ENCODE measurements at regions not wholly inside any gene's neighbourhood (a gene's known extent, or its start where the extent isn't known, plus 50 kb on each side); places are given as distances from the start of the nearest gene placed in this dataset.

GRCh38 chr7:13518738-13519137 is 470.7 kb downstream of the ETV1 start:
- DNase-seq: no peak

- DNase-seq: no peak
Observed at GRCh38 chr7:13524076-13524475, 465.4 kb downstream of the ETV1 start.

GRCh38 chr7:13532028-13532753 is 457.3 kb downstream of the ETV1 start:
- DNase-seq: no peak

- DNase-seq: no peak
Observed at GRCh38 chr7:13538669-13539068, 450.8 kb downstream of the ETV1 start.

GRCh38 chr7:13540429-13540828 is 449.0 kb downstream of the ETV1 start:
- DNase-seq: no peak

GRCh38 chr7:13541326-13541725 is 448.1 kb downstream of the ETV1 start:
- DNase-seq: no peak

DNA sequence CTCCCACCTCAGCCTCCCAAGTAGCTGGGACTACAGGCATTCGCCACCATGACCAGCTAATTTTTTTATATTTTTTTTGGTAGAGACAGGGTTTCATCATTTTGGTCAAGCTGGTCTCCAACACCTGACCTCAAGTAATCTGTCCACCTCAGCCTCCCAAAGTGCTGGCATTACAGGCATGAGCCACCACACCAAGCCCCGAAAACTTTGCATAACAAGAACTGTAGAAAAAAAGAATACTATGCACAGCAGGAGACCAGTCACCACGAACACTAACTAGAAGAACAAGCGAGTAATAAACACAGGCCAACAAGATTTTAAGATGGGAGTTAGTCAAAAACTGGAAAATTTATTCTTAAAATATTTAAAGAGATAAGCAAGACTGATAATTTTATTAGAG is 447.0 kb downstream of the ETV1 start:
- DNase-seq: no peak

DNA sequence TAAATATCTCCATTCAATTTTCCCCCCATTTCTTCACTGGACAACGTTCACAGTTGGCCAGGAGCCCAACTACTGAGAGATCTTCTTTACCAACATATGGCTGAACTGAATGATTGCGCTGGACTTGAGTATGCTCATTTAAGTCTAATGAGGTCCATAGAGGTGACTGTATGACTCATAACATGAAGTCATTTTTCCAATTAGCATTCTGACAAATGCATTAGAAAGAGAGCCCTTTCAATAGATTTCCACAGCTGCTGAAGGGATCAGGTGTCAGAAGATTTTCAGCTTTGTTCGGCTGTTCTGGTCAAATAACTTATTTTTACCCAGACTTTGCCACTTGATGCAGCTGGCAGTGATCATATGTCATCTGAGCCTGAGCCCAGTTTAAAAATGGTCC is 438.0 kb downstream of the ETV1 start:
- peak; percentile 54 for DNase-seq

- DNase-seq: no peak
Observed at GRCh38 chr7:13560441-13560840, 429.0 kb downstream of the ETV1 start.

DNA sequence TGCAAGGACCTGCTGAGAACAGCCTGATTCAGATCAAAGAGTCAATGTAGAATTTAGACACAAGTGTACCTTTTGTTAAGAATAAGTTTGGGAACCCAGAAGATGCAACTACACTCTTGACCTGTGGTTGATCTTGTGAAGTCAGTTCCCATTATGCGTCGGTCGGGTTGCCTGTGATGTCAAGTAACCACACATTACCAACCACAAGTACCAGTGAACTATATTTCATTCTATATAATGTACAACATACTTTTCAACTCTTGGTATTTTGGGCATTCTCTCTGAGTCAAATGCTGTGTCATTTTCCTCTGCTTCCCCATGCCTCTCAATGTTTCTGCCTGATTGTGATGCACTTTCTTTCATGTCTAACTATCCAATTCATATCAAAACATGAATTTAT is 426.2 kb downstream of the ETV1 start:
- DNase-seq: no peak

DNA sequence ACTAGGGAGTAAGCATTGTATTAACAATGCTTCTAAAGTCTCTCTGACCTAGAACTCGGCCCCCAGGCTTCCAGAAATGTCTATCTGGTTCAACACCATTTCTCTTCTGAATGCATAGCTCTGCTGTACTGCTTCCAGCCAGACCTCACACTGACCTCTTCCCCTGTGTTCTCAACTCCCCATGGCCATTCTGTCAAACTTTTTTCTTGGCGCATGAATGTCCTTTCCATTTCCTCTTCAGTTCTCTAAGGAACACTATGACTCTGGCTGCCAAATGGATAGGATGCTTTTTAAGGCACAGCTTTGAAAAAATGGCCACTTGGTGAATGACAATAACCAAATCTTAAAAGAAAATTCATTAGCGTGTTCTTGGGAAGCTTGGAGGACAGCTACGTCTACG is 425.8 kb downstream of the ETV1 start:
- DNase-seq: no peak

GRCh38 chr7:13577566-13578145 is 411.8 kb downstream of the ETV1 start:
- DNase-seq: no peak

- no peak for DNase-seq
Observed at GRCh38 chr7:13578294-13578693, 411.2 kb downstream of the ETV1 start.

GRCh38 chr7:13581097-13581496 is 408.4 kb downstream of the ETV1 start:
- no peak for DNase-seq

DNA sequence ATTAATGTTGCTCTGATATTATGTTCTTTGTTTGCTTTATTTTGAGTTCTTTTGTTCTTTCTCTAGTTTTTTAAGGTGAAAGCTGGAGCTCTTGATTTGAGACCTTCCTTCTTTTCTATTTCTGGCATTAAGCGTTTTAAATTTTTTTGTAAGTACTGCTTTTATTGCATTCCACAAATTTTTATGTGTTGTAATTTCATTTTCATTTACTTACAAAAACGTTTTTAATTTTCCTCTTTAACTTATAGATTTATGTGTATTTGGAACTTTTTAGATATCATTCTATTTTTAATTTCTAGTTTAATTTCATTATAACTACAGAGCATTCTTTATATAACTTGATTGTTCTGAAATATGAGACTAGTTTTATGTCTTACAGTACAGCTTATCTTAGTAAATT is 395.6 kb downstream of the ETV1 start:
- DNase-seq: no peak

GRCh38 chr7:13602036-13602435 is 387.4 kb downstream of the ETV1 start:
- no peak for DNase-seq

DNA sequence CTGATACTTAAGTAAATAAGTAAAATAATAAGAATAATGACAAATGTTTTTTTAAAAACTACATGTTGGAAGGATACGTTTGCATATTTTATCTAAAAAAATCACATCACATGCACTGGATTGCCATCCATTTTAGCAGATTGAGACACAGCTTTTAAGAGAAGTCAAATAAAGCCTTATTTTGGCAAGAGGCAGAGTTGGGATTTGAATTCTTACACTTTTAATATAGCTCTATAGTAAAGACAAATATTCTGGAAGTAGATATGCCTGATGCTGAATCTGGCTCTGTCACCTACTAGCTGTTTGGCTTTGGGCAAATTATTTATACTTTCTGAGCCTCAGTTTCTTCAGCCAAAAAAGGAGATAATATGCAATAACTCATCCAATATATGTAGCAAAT is 386.4 kb downstream of the ETV1 start:
- DNase-seq: no peak

DNA sequence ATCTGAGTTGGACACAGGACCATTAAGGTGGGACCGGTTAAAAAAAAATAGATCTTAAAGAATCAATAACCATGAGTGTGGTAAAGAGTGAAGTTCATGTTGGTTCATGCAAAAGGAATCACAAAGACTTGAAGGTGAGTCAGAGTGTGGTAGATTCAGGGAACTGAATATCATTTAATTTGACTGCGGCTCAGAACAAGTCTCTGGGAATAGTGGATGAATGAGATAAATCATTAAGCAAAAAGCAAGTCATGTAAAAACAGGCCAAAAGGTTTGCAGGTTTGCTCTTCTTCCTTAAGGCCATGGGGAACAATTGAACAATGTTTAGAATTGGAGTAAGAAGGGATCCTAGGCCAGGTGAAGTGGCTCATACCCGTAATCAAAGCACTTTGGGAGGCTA is 385.8 kb downstream of the ETV1 start:
- DNase-seq: no peak

- no peak for DNase-seq
Observed at GRCh38 chr7:13604178-13604577, 385.3 kb downstream of the ETV1 start.

- DNase-seq: no peak
Observed at GRCh38 chr7:13610372-13610771, 379.1 kb downstream of the ETV1 start.

DNA sequence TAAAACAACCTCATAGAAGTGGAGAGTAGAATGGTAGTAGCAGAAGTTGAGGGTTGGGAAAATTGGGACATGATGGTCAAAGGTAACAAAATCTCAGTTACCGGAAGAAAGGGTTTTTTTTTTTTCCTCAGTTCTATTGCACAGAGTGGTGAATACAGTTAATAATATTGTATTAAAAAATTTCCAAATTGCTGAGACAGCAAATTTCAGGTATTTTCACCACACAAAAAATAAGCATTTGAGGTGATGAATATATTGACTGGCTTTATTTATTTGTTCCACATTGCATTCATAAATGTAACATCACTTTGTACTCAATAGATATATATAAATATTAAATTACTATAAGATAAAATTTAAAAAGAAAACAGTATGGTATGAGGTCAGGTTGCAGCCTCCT is 373.8 kb downstream of the ETV1 start:
- DNase-seq: no peak

- DNase-seq: no peak
Observed at GRCh38 chr7:13627455-13627854, 362.0 kb downstream of the ETV1 start.

GRCh38 chr7:13628239-13629001 is 361.0 kb downstream of the ETV1 start:
- DNase-seq: peak; percentile 1

Measured in NCI-H2029 (cell line).